AG10803 (cell line): ENCODE measurements at regions not wholly inside any gene's neighbourhood (a gene's known extent, or its start where the extent isn't known, plus 50 kb on each side); places are given as distances from the start of the nearest gene placed in this dataset.
"Not testable (repeated sequence)": the region's sequence is repeated elsewhere in the genome, so short reads cannot be mapped to it uniquely, and the experiment has no call there.

ENCODE experiments used
- DNase-seq: peaks from one replicate; pipeline ENCODE4 v3.0.0; 2010; ENCODE audit warnings: low read depth
- H3K4me3 ChIP-seq: 2 replicates; pipeline ENCODE4 v1.5.1; 2011; ENCODE audit warnings: mild to moderate bottlenecking, low read length, control low read depth
- CTCF ChIP-seq: conservative IDR thresholded peaks from 2 replicates; pipeline ENCODE4 v1.5.1; 2011; ENCODE audit warnings: mild to moderate bottlenecking, low read length, control low read depth, inconsistent platforms

- not testable (repeated sequence) for DNase-seq, H3K4me3 ChIP-seq
Observed at GRCh38 chr1:86633306-86633838, 71.0 kb upstream of the SH3GLB1 start.

GRCh38 chr1:86633921-86634320, 70.5 kb upstream of the SH3GLB1 start:
- no peak for TF ChIP-seq CTCF
- H3K4me3 ChIP-seq: no peak overlapping the region
- DNase-seq: no peak

DNA sequence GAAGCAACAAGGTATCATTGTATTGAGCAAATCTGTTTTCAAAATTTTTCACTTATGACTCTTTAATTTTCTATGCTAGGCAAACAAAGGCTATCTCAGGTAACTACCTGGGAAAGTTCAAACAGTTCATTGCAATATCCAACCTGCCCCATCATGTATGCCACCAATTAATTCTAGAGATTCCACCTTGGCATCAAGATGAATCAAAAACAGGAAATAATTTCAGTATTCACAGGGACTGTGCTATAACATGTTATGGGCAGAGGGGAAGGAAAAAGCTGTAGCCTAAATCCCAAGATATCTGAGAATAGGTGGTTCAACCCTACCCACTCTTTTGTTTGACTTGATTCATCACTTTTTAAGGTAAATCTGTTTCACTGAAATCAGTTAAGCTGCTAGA, 67.5 kb upstream of the SH3GLB1 start:
- H3K4me3 ChIP-seq: no peak overlapping the region
- no peak for TF ChIP-seq CTCF

GRCh38 chr1:86640161-86640670, 64.2 kb upstream of the SH3GLB1 start:
- TF ChIP-seq CTCF: no peak
- no peak for DNase-seq
- H3K4me3 ChIP-seq: no peak overlapping the region

More for the DNA sequence above, 67.5 kb upstream of the SH3GLB1 start:
- DNase-seq: no peak

DNA sequence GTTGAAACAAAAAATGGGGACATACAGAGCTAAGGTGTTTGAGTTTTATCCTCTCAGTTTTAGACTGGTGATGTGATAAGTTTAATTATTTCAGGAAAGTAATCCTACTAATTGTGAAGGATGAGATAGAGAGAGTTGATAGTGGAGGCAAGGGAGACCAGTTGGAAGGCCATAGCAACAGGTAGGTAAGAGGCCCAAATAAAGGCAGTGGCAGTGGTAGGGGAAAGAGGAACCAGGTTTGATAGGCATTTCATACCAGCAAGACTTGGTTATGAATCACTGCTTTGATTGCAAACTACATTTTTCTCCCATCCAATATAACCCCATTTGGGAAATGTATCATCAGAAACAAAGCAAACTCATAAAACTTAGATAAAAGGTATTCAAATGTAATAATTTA, 63.1 kb upstream of the SH3GLB1 start:
- no peak for TF ChIP-seq CTCF
- DNase-seq: no peak
- H3K4me3 ChIP-seq: no peak overlapping the region

- not testable (repeated sequence) for DNase-seq, H3K4me3 ChIP-seq
Observed at GRCh38 chr1:86644655-86645054, 59.7 kb upstream of the SH3GLB1 start.

DNA sequence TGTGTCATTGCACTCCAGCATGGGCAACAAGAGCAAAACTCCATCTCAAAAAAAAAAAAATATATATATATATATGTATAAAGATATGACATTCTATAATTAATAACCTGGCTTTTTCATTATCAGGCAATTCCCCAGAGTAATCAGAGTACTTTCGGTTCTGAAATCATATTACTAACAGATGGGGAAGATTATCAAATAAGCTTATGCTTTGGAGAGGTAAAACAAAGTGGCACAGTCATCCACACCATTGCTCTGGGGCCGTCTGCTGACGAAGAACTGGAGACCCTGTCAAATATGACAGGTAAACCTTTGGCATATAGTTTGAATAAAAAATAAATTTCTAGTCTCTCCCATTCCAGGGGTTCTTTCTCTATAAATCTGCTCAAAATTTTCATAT, 58.5 kb upstream of the SH3GLB1 start:
- no peak for DNase-seq
- H3K4me3 ChIP-seq: no peak overlapping the region
- TF ChIP-seq CTCF: no peak

- no peak for DNase-seq
- no peak for TF ChIP-seq CTCF
- no peak overlapping the region for H3K4me3 ChIP-seq
Observed at GRCh38 chr1:86646256-86646655, 58.1 kb upstream of the SH3GLB1 start.
